ENCODE measurements at regions not wholly inside any gene's neighbourhood (a gene's known extent, or its start where the extent isn't known, plus 50 kb on each side); places are given as distances from the start of the nearest gene placed in this dataset.

DNA sequence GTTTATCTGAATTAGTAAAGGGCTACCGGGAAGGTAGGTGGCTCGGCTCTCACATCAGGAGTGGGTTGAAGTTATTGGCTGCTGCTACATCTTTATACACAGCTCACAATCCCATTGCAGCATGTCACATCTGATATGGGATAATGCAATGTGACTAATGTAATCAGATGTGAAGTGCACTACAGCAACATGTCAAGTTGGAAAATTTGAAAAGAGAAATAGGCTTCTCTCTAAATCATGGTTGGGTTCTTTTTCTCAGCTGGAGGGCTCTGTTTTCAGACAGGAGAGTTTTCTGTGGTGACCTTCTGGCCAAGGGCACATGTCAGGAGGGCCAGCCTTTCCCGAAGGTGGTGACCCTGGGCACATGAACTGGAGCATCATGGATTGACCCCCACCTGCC is 337.5 kb downstream of the HRH4 start:
- intact Hi-C loops (cut with micrococcal nuclease) (no loop called here), dilution Hi-C loops (cut with HindIII; ENCODE audit: low sequenced_read_pairs, unreplicated experiment) (no loop called here), in situ Hi-C loops (cut with MboI; ENCODE audit: low sequenced_read_pairs) (no loop called here)
- no peak for DNase-seq
- H3K9me3 ChIP-seq (ENCODE audit: control insufficient read depth, insufficient read depth, low read length): no peaks in the 10 kb centered on the region
- H3K14ac ChIP-seq (replicated peaks; ENCODE audit: low read depth, low read length): no peak overlapping the region
- ATAC-seq (ENCODE audit: low read depth): no peak
- H3K4me1 ChIP-seq (ENCODE audit: control insufficient read depth, insufficient read depth, low read length): peaks cover 9% of the 10 kb centered on the region
- H4K5ac ChIP-seq (ENCODE audit: low read depth, low read length): no peak overlapping the region
- BruUV-seq (replicated peaks): no TSS peak
- no peaks in the 10 kb centered on the region for H3K79me1 ChIP-seq (ENCODE audit: low read depth in 1 of 2, low read length in 2 of 2)
- no peaks in the 10 kb centered on the region for H3K27me3 ChIP-seq (ENCODE audit: control insufficient read depth, insufficient read depth, low read length)
- H2AK5ac ChIP-seq (ENCODE audit: low read depth, low read length): no peak overlapping the region
- no peak overlapping the region for H3K56ac ChIP-seq (ENCODE audit: extremely low read depth, insufficient read depth, low read length)
- no peak overlapping the region for H3K4me3 ChIP-seq (ENCODE audit: insufficient read depth, low read depth, low read length)
- no peak overlapping the region for H4K91ac ChIP-seq (ENCODE audit: insufficient read depth, low read depth, low read length)
- H3K27ac ChIP-seq (ENCODE audit: insufficient read depth, low read length): no peak overlapping the region
- no peaks in the 10 kb centered on the region for H4K20me1 ChIP-seq (ENCODE audit: insufficient read depth, low read length)
- CTCF ChIA-PET: interaction anchor here (0.6 kb wide), 1 partner anchor 607 kb away, joined by 5 read pairs; no protein-coding TSS in a partner anchor
- no peak overlapping the region for H2BK5ac ChIP-seq (ENCODE audit: low read depth, low read length, poor library complexity, severe bottlenecking)
- no peak overlapping the region for H4K8ac ChIP-seq (ENCODE audit: low read depth in 2 of 2, low read length in 2 of 2)
- H2AFZ ChIP-seq (replicated peaks; ENCODE audit: low read length, poor library complexity): no peak overlapping the region
- H3K36me3 ChIP-seq (ENCODE audit: control insufficient read depth, insufficient read depth, low read length): no peaks in the 10 kb centered on the region
- H2BK20ac ChIP-seq (ENCODE audit: low read depth, low read length): no peak overlapping the region
- H2AK9ac ChIP-seq (replicated peaks; ENCODE audit: low read depth, low read length, poor library complexity): no peak overlapping the region
- H3K23ac ChIP-seq (ENCODE audit: low read depth, low read length): no peak overlapping the region
- no peak for TF ChIP-seq RFX5 (IDR thresholded peaks at IDR 0.05; ENCODE audit: low read depth, low read length)
- TF ChIP-seq SMC3 (IDR thresholded peaks at IDR 0.05; ENCODE audit: low read depth, low read length): no peak
- TF ChIP-seq, protein P1, sequence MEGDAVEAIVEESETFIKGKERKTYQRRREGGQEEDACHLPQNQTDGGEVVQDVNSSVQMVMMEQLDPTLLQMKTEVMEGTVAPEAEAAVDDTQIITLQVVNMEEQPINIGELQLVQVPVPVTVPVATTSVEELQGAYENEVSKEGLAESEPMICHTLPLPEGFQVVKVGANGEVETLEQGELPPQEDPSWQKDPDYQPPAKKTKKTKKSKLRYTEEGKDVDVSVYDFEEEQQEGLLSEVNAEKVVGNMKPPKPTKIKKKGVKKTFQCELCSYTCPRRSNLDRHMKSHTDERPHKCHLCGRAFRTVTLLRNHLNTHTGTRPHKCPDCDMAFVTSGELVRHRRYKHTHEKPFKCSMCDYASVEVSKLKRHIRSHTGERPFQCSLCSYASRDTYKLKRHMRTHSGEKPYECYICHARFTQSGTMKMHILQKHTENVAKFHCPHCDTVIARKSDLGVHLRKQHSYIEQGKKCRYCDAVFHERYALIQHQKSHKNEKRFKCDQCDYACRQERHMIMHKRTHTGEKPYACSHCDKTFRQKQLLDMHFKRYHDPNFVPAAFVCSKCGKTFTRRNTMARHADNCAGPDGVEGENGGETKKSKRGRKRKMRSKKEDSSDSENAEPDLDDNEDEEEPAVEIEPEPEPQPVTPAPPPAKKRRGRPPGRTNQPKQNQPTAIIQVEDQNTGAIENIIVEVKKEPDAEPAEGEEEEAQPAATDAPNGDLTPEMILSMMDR (conservative IDR thresholded peaks at IDR 0.05; ENCODE audit: low read depth, low read length): no peak
- no peak for TF ChIP-seq MAFK (IDR thresholded peaks at IDR 0.05; ENCODE audit: low read depth, low read length)
- no peak for TF ChIP-seq RCOR1 (IDR thresholded peaks at IDR 0.05; ENCODE audit: insufficient replicate concordance, low read length)
- no peak for TF ChIP-seq RAD21 (IDR thresholded peaks at IDR 0.05; ENCODE audit: low read length)
- TF ChIP-seq MXI1 (IDR thresholded peaks at IDR 0.05; ENCODE audit: borderline replicate concordance, low read depth, low read length): no peak
- TF ChIP-seq FOS (IDR thresholded peaks at IDR 0.05; ENCODE audit: low read depth, low read length): no peak
- no peak for TF ChIP-seq NFE2L2 (IDR thresholded peaks at IDR 0.05; ENCODE audit: low read depth, low read length)
- TF ChIP-seq BHLHE40 (IDR thresholded peaks at IDR 0.05; ENCODE audit: low read depth, low read length): no peak
- TF ChIP-seq, protein P2, sequence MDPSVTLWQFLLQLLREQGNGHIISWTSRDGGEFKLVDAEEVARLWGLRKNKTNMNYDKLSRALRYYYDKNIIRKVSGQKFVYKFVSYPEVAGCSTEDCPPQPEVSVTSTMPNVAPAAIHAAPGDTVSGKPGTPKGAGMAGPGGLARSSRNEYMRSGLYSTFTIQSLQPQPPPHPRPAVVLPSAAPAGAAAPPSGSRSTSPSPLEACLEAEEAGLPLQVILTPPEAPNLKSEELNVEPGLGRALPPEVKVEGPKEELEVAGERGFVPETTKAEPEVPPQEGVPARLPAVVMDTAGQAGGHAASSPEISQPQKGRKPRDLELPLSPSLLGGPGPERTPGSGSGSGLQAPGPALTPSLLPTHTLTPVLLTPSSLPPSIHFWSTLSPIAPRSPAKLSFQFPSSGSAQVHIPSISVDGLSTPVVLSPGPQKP (IDR thresholded peaks at IDR 0.05; ENCODE audit: borderline replicate concordance, low read depth, low read length): no peak
- TF ChIP-seq, protein P3, sequence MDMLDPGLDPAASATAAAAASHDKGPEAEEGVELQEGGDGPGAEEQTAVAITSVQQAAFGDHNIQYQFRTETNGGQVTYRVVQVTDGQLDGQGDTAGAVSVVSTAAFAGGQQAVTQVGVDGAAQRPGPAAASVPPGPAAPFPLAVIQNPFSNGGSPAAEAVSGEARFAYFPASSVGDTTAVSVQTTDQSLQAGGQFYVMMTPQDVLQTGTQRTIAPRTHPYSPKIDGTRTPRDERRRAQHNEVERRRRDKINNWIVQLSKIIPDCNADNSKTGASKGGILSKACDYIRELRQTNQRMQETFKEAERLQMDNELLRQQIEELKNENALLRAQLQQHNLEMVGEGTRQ (IDR thresholded peaks at IDR 0.05; ENCODE audit: low read depth, low read length): no peak
- no peak for TF ChIP-seq MAZ (IDR thresholded peaks at IDR 0.05; ENCODE audit: borderline replicate concordance, low read depth, low read length)
- no peak for TF ChIP-seq CHD1 (IDR thresholded peaks at IDR 0.05; ENCODE audit: low read depth, low read length)
- no peak for TF ChIP-seq POLR2A (IDR thresholded peaks at IDR 0.05; ENCODE audit: low read depth, low read length)
- no peak for TF ChIP-seq CEBPB (IDR thresholded peaks at IDR 0.05; ENCODE audit: low read depth, low read length)
- peaks cover 8% of the 10 kb centered on the region for H3K9me1 ChIP-seq (ENCODE audit: insufficient read depth, low read length)
- H2BK120ac ChIP-seq (ENCODE audit: low read depth, low read length): no peak overlapping the region
- 0 out of 3 replicates have a peak overlapping the region, but pooled peaks have one; percentile 38 for H2BK15ac ChIP-seq (ENCODE audit: low read depth, low read length)
- WGBS, 2 experiments (ENCODE audit: extremely low coverage in 2 of 2, insufficient read length in 1 of 2): no CpG with 5 or more reads among the region's 3 CpGs
- H3K4me2 ChIP-seq (ENCODE audit: low read depth, low read length): no peak overlapping the region
- H3K9ac ChIP-seq (ENCODE audit: low read depth, low read length): no peak overlapping the region
- H3K18ac ChIP-seq (ENCODE audit: low read depth, low read length): peak overlapping the region; percentile 53; the same call in 1 of the 2 replicates
- no peak overlapping the region; the same call in 1 of the 2 replicates for H3K4ac ChIP-seq (ENCODE audit: low read depth, low read length)
- POLR2A ChIA-PET (ENCODE audit: unreplicated experiment): no interaction called here
